Activated CD4-positive, alpha-beta memory T cell treated with anti-CD3 and anti-CD28 coated beads, Interleukin-2, amount 10 ng/mL, durations not matched to agents 7 days and 5 days (primary cell): ENCODE measurements at regions not wholly inside any gene's neighbourhood (a gene's known extent, or its start where the extent isn't known, plus 50 kb on each side); places are given as distances from the start of the nearest gene placed in this dataset.

Source experiments
- CTCF ChIA-PET: fragments of 350-600 bp; sonication (Branson Sonifier 250); formaldehyde crosslinking; loops from one replicate; lab custom pipeline; 2021; ENCODE audit warnings: antibody characterized with exemption, inconsistent platforms; lab: Charles Lee
- POLR2A ChIA-PET: fragments of 350-600 bp; sonication (Branson Sonifier 250); formaldehyde crosslinking; loops from one replicate; lab custom pipeline; 2021; ENCODE audit warnings: antibody characterized with exemption; lab: Charles Lee
- DNase-seq: peaks from one replicate; pipeline ENCODE4 v3.0.0-alpha.2; 2020
- H3K27ac Mint-ChIP-seq: one replicate; pipeline ENCODE4 v1.8.0; 2021; ENCODE audit warnings: mild to moderate bottlenecking, mixed read lengths
- H3K27me3 Mint-ChIP-seq: one replicate; pipeline ENCODE4 v1.8.0; 2021; ENCODE audit warnings: mixed read lengths
- H3K36me3 Mint-ChIP-seq: one replicate; pipeline ENCODE4 v1.8.0; 2021; ENCODE audit warnings: low read depth, mixed read lengths
- H3K4me1 Mint-ChIP-seq: one replicate; pipeline ENCODE4 v1.8.0; 2021; ENCODE audit warnings: mixed read lengths
- H3K4me3 Mint-ChIP-seq: one replicate; pipeline ENCODE4 v1.8.0; 2021; ENCODE audit warnings: mild to moderate bottlenecking, mixed read lengths
- H3K9me3 Mint-ChIP-seq: one replicate; pipeline ENCODE4 v1.8.0; 2021; ENCODE audit warnings: mixed read lengths

DNA sequence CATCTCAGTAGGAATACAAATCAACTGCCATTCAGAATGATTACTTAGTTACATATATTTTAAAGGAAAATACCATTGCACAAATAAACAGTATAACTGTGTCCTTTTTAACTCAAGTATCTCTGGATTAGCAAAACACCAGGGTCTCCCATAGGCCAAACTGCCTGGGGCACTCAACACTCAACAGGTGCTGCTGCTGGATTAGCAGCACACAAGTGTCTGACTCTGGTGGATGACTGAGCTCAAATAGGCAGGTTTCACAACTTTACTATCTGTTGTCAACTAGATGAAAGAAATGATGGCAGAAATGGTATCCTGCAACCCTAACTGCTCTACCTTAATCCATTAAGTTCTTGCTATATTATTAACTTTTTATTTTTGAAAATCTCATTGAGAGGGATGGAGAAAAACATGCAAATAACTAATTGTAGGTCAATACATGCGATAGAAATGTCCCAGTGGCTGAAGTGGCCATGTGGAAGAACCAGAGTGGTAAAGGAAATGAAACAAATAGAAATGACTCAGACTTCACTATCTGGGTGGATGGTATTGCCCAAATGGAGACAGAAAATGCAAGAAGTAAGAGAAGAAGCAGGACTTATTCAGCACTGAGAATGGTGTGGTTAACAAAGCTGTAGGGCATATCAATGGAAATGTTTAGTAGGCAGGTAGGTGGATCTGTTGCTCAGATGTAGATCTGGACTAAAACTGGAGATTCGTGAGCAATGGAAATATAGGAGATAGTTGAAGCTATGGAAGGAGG lies 90.8 kb upstream of the CCDC190 start:
- POLR2A ChIA-PET = no interaction called here
- no peak overlapping the region for H3K27ac Mint-ChIP-seq
- H3K27me3 Mint-ChIP-seq = peaks cover 3% of the 10 kb centered on the region
- peaks cover 4% of the 10 kb centered on the region for H3K4me1 Mint-ChIP-seq
- no peak for DNase-seq
- H3K36me3 Mint-ChIP-seq = no peaks in the 10 kb centered on the region
- no peak overlapping the region for H3K4me3 Mint-ChIP-seq
- no peaks in the 10 kb centered on the region for H3K9me3 Mint-ChIP-seq
- CTCF ChIA-PET = interaction anchor here (0.6 kb wide), 1 partner anchor 15 kb away, joined by 3 read pairs; no protein-coding TSS in a partner anchor

DNA sequence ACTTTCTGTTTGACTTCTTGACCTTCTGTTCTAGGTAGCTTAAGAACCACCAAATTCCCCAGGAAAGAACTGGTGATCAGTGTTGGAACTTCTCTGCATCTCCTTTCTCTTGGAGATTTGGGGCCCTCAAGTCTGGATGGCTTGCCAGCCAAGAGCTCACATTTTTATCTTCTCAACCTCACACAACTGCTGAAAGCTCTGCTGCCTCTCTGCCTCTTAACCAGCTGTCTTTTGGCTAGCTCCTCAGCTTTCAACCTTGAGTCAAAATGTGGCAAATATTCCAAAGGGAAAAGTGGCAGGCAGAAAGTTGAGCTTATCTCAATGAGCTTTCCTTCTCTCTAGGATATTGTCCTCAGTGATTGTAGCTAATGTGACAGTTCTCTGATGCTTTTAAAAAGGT lies 89.2 kb upstream of the CCDC190 start:
- Mint-ChIP-seq H3K27ac (no peak overlapping the region), H3K4me1 (peaks cover 4% of the 10 kb centered on the region), H3K4me3 (no peak overlapping the region), H3K36me3 (no peaks in the 10 kb centered on the region), H3K9me3 (no peaks in the 10 kb centered on the region), H3K27me3 (peaks cover 3% of the 10 kb centered on the region)
- ChIA-PET CTCF (no interaction called here), POLR2A (interaction anchor here (0.6 kb wide), 1 partner anchor 863 kb away, joined by 3 read pairs; no protein-coding TSS in a partner anchor)
- no peak for DNase-seq

DNA sequence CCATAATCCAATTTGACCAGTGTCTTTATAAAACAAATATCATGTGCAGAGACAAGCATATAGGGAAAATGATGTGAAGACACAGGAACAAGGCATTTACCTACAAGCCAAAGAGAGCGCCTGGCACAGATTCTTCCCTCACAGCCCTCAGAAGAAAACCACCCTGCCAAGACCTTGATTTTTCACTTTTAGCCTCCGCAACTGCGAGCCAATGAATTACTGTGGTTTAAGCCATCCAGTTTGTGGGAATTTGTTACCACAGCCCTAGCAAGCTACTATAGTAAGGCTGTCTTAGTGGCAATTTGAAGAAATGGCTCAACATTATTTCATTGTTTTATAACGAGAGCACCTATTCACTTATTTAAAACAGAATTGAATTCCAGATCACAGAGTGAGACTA lies 85.7 kb upstream of the CCDC190 start:
- POLR2A ChIA-PET = no interaction called here
- Mint-ChIP-seq H3K36me3 (no peaks in the 10 kb centered on the region), H3K27ac (no peak overlapping the region), H3K27me3 (peaks cover 20% of the 10 kb centered on the region), H3K4me1 (no peaks in the 10 kb centered on the region), H3K4me3 (no peak overlapping the region), H3K9me3 (no peaks in the 10 kb centered on the region)
- CTCF ChIA-PET = no interaction called here
- DNase-seq = no peak

DNA sequence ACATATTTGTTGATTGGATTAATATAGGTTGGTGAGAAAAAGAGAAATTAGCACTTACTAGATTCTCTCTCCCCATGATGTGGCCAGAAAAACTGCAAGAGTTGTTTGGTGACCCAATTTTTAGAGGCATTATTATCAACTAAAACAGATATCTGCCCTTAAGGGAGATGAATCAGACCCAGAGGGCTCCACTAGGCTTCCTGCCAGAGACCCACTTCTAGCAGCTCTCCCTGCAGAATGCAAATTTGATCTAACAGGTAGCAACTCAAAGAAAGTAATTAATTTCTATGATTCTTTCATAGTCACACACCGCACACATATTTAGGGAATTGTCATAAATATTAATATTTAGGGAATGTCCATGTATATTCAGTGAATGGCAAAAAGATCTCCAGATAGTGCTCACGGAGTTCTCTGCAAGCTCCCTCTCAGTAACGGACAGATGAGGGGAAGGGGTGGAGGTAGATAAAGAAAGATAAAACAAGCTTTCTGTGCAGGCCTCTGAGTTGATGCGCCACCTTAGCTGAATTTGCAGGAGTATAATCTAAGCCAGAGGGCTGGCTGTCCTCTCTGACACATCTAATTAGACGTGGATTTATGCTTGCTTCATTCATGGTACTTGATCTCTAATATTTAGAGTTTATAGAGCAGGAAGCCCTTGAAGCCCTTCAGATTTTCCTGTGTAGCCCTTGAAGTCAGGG lies 84.1 kb upstream of the CCDC190 start:
- H3K36me3 Mint-ChIP-seq = no peaks in the 10 kb centered on the region
- CTCF ChIA-PET = no interaction called here
- no peaks in the 10 kb centered on the region for H3K4me1 Mint-ChIP-seq
- H3K27me3 Mint-ChIP-seq = peaks cover 20% of the 10 kb centered on the region
- no peak overlapping the region for H3K27ac Mint-ChIP-seq
- no peaks in the 10 kb centered on the region for H3K9me3 Mint-ChIP-seq
- POLR2A ChIA-PET = no interaction called here
- no peak overlapping the region for H3K4me3 Mint-ChIP-seq
- no peak for DNase-seq

DNA sequence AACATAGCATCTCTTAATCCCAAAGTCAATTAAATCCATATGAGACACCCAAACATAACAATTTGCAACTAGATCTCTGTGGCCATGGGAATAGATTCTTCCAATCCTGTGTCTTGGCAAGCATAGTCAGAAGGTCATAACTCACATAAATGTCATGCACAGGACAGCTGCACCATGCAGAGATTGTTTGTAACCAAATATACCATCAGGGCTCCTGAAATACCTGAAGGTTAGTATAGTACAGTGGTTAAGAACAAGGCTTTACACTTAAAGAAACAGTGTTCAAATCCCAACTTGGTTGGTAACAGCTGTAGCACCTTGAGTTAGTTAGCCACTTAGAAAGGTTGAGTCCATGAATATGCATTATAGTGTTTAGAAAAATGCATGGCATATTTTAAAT lies 82.6 kb upstream of the CCDC190 start:
- no peak overlapping the region for H3K4me3 Mint-ChIP-seq
- no peaks in the 10 kb centered on the region for H3K36me3 Mint-ChIP-seq
- H3K9me3 Mint-ChIP-seq = no peaks in the 10 kb centered on the region
- H3K27ac Mint-ChIP-seq = no peak overlapping the region
- no peaks in the 10 kb centered on the region for H3K4me1 Mint-ChIP-seq
- DNase-seq = no peak
- ChIA-PET CTCF (no interaction called here), POLR2A (no interaction called here)
- H3K27me3 Mint-ChIP-seq = peaks cover 20% of the 10 kb centered on the region

DNA sequence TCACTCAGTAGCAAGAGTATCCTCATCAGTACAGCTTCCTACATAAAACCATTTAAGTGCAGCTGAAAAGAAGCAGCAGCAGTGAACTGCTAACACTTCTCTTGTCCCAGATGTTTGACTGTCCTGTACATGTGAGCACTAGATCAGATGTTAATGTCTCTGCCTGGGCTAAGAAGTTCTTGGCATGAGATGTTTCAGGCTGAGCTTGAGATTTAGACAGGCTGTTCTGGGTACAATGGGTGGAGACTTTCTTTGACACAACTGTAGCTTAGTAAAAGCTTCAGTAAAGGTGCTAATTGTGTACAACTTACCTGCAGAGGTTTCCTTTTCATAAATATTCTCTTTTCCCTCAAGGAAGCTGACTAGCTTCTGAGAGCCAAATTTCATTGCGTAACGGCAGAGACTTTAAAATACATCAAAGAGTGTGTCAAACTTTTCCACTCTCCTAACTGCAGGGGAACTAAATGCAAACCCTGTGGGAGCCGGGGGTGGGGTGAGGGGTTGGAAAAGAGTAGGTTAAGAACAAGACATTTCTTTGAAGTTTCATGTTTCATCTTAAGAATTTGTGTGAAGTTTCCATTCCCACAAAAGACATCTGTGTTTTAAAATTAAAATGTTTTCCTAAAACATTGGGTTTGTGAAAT lies 82.1 kb upstream of the CCDC190 start:
- no peak for DNase-seq
- no peaks in the 10 kb centered on the region for H3K4me1 Mint-ChIP-seq
- H3K4me3 Mint-ChIP-seq = no peak overlapping the region
- H3K36me3 Mint-ChIP-seq = no peaks in the 10 kb centered on the region
- CTCF ChIA-PET = no interaction called here
- H3K27me3 Mint-ChIP-seq = peaks cover 20% of the 10 kb centered on the region
- no peaks in the 10 kb centered on the region for H3K9me3 Mint-ChIP-seq
- H3K27ac Mint-ChIP-seq = no peak overlapping the region
- POLR2A ChIA-PET = no interaction called here

DNA sequence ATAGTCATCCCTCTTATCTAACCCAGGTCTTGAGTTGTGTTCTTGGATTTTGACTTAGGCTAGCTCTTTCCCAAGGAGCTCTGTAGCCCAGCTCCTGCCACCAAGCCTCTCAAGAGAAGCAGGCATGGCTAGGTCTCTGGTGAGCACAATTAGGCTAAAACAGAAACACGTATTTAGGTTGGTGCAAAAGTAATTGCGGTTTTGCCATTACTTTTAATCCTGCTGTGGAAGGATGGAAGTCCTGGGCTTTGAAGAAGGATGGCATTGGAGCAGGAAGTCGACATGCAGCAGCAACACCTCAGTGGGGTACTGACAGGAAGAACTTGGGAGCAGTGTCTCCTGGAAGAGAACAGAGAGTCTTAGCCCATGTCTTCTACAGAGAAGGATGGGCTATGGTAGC lies 80.0 kb upstream of the CCDC190 start:
- no peak overlapping the region for H3K4me3 Mint-ChIP-seq
- ChIA-PET CTCF (no interaction called here), POLR2A (no interaction called here)
- H3K9me3 Mint-ChIP-seq = no peaks in the 10 kb centered on the region
- H3K4me1 Mint-ChIP-seq = no peaks in the 10 kb centered on the region
- no peaks in the 10 kb centered on the region for H3K36me3 Mint-ChIP-seq
- no peak overlapping the region for H3K27ac Mint-ChIP-seq
- peaks cover 17% of the 10 kb centered on the region for H3K27me3 Mint-ChIP-seq
- DNase-seq = no peak

DNA sequence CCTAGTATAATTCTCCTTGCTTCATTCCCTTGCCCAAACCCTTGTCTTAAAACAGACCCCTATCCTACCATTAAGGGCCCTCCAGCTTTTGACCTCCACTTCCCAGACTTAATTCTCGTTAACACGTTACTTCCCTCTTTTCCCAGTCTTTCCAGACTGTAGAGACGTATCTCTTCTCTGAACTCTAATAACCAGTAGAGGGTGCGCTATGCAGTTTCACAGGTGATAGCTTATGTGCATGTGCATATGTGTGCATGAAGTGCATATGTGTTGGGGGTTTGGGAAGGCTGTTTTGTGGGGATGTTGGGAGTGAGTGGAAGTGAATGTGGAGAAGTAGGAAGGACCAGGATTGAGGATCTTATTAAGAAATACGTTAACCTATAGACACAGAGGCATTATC lies 78.1 kb upstream of the CCDC190 start:
- Mint-ChIP-seq H3K9me3 (no peaks in the 10 kb centered on the region), H3K4me3 (no peak overlapping the region), H3K27ac (no peak overlapping the region), H3K4me1 (no peaks in the 10 kb centered on the region), H3K27me3 (peaks cover 25% of the 10 kb centered on the region), H3K36me3 (no peaks in the 10 kb centered on the region)
- DNase-seq = no peak
- CTCF ChIA-PET = no interaction called here
- POLR2A ChIA-PET = no interaction called here

DNA sequence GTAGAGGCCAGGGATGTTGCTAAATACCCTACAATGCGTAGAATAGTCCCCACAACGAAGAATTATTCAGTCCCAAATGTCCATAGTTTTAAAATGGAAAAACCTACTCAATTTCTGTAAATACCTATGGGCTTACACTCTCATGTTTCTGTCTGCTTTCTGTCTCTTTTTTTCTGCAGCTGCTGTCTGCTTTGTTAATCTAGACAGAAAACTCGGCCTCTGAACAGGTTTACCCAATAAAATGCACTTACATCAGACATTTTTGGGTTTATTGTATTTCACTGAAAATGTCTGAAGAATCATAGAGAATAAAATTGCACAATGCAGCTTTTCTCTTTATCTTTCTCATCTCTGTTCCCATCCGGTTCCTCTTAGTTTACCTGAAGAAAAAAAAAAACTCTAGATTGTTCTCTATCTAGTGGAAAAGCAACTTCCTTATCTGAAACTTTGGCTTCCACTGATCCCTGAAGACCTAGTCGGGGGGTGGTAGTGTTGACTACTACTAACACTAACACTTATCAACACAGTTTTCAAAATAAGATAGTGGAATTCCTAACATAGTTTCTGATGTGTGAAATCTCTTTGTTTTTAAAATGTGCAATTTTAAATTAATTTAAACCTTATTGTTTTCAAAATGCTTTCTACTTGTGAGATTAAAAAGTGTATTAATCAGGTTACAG lies 76.9 kb upstream of the CCDC190 start:
- H3K4me3 Mint-ChIP-seq = no peak overlapping the region
- H3K27me3 Mint-ChIP-seq = peaks cover 19% of the 10 kb centered on the region
- DNase-seq = no peak
- CTCF ChIA-PET = no interaction called here
- no peak overlapping the region for H3K27ac Mint-ChIP-seq
- H3K36me3 Mint-ChIP-seq = no peaks in the 10 kb centered on the region
- POLR2A ChIA-PET = no interaction called here
- no peaks in the 10 kb centered on the region for H3K4me1 Mint-ChIP-seq
- no peaks in the 10 kb centered on the region for H3K9me3 Mint-ChIP-seq

DNA sequence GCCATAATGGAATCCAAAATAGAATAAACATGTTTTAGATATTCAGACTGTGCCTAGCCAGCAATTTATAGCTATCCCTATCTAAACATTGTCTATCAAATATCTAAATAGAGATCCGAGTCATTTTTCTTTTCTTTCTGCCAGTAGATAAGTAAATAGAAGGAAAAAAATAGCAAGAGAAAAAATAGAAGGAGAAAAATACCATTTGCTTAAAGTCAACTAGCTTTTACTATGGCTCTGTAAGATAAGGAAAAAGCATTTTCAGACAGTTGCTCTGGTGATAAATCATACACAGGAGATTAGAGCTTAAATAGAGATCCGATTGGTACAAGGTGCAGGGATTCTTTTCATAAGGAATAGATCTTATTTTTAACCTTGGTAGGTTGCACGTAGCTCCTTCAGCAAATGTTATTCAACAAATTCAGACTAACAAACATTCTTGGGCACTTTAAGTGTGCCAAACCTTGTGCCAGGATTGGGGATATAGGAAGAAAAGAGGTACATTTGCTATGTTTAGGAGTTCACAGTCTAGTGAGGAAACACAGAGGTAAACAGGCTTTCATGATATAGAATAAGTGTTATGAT lies 70.1 kb upstream of the CCDC190 start:
- Mint-ChIP-seq H3K36me3 (no peaks in the 10 kb centered on the region), H3K27ac (no peak overlapping the region), H3K4me1 (no peaks in the 10 kb centered on the region), H3K27me3 (peaks cover 20% of the 10 kb centered on the region), H3K9me3 (no peaks in the 10 kb centered on the region), H3K4me3 (no peak overlapping the region)
- no peak for DNase-seq
- ChIA-PET CTCF (no interaction called here), POLR2A (no interaction called here)

DNA sequence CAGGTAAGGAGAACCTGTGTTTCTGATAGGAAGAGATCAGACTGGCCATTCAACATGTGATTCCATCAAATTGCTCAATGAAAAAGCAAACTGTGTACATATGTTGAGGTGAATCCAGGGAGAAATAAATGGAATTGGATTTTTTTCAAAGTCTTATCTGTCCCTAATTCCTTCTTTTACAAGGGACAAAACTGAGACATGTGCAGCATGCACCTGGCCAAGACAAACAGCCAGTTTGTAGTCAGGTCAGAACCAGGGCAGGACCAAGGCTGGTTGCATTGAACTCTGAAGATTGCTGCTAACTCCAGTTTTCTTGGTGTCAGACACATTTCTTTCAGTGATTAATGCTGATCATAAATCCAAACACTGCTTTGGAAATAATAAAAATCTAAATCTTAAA lies 69.6 kb upstream of the CCDC190 start:
- POLR2A ChIA-PET = no interaction called here

DNA sequence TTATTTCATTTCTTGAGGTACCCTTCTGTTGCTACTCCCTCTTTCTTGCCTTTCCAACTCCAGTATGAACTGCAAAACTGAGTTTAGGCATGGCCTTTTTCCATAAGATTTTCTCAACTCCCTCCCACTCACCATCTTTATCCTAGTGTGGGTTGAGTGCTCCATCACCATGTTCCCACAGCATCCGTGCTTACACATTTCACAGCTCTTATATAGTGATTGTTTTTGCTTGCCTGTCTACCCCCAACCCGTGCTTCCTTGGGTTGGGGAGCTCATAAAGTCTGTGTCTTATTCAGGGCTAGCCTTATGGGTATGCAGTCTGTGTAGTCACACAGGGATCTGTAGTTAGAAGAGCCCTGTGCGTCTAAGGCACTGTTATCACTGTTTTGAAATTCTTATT lies 68.2 kb upstream of the CCDC190 start:
- Mint-ChIP-seq H3K36me3 (no peaks in the 10 kb centered on the region), H3K9me3 (no peaks in the 10 kb centered on the region), H3K4me3 (no peak overlapping the region), H3K4me1 (no peaks in the 10 kb centered on the region), H3K27ac (no peak overlapping the region), H3K27me3 (peaks cover 11% of the 10 kb centered on the region)
- DNase-seq = no peak
- ChIA-PET CTCF (no interaction called here), POLR2A (no interaction called here)

More for the DNA sequence above, 69.6 kb upstream of the CCDC190 start:
- Mint-ChIP-seq H3K27ac (no peak overlapping the region), H3K4me1 (no peaks in the 10 kb centered on the region), H3K36me3 (no peaks in the 10 kb centered on the region), H3K9me3 (no peaks in the 10 kb centered on the region), H3K4me3 (no peak overlapping the region), H3K27me3 (peaks cover 19% of the 10 kb centered on the region)
- CTCF ChIA-PET = no interaction called here
- DNase-seq = no peak

DNA sequence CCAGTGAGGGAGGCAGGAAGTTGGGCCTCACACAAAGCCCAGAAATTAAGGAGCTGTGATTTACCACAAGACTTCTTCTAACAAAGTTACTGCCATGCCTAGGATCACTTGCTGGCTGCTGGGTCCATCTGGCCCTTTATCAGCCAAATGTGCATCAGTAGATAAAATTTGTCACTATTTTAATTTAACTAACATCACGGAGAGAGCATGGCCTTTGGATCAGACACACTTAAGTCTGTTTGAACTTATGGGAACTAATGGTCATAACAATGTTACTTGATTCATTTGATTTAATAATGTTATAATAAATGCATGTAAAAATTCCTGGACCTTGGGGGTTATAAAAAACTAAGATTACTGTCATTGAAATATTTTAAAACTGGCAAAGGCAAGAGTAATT lies 67.2 kb upstream of the CCDC190 start:
- peaks cover 11% of the 10 kb centered on the region for H3K27me3 Mint-ChIP-seq
- POLR2A ChIA-PET = no interaction called here
- H3K4me3 Mint-ChIP-seq = no peak overlapping the region
- no peak for DNase-seq
- H3K9me3 Mint-ChIP-seq = no peaks in the 10 kb centered on the region
- H3K4me1 Mint-ChIP-seq = no peaks in the 10 kb centered on the region
- H3K27ac Mint-ChIP-seq = no peak overlapping the region
- no peaks in the 10 kb centered on the region for H3K36me3 Mint-ChIP-seq
- CTCF ChIA-PET = no interaction called here
